Inferior parietal cortex (tissue), 1 donor: ENCODE measurements at regions not wholly inside any gene's neighbourhood (a gene's known extent, or its start where the extent isn't known, plus 50 kb on each side); places are given as distances from the start of the nearest gene placed in this dataset.
"Not testable (repeated sequence)": the region's sequence is repeated elsewhere in the genome, so short reads cannot be mapped to it uniquely, and the experiment has no call there.

Source experiments
- DNase-seq: peaks from one replicate; pipeline ENCODE4 v3.0.0-alpha.2; 2016; ENCODE audit errors: extremely low spot score

- no peak for DNase-seq
Measured at GRCh38 chr15:62639906-62640605, 402.5 kb upstream of the TPM1 start.

- DNase-seq, result no peak
Measured at GRCh38 chr15:62641825-62642224, 400.7 kb upstream of the TPM1 start.

- no peak for DNase-seq
Measured at GRCh38 chr15:62643572-62643971, 399.0 kb upstream of the TPM1 start.

- no peak for DNase-seq
Measured at GRCh38 chr15:62644216-62644888, 398.2 kb upstream of the TPM1 start.

- DNase-seq, result no peak
Measured at GRCh38 chr15:62644889-62645742, 397.4 kb upstream of the TPM1 start.

- DNase-seq, result no peak
Measured at GRCh38 chr15:62647202-62647842, 395.2 kb upstream of the TPM1 start.

GRCh38 chr15:62647843-62648505 is 394.6 kb upstream of the TPM1 start:
- no peak for DNase-seq

- no peak for DNase-seq
Measured at GRCh38 chr15:62648954-62649353, 393.6 kb upstream of the TPM1 start.

GRCh38 chr15:62649793-62650420 is 392.6 kb upstream of the TPM1 start:
- peak; percentile 35 for DNase-seq

- no peak for DNase-seq
Measured at GRCh38 chr15:62653122-62653521, 389.4 kb upstream of the TPM1 start.

- no peak for DNase-seq
Measured at GRCh38 chr15:62656071-62656470, 386.5 kb upstream of the TPM1 start.

- not testable (repeated sequence) for DNase-seq
Measured at GRCh38 chr15:62657501-62657900, 385.0 kb upstream of the TPM1 start.

- peak; percentile 21 for DNase-seq
Measured at GRCh38 chr15:62658498-62658897, 384.0 kb upstream of the TPM1 start.

GRCh38 chr15:62663547-62663946 is 379.0 kb upstream of the TPM1 start:
- DNase-seq, result no peak

- no peak for DNase-seq
Measured at GRCh38 chr15:62665449-62665848, 377.1 kb upstream of the TPM1 start.

GRCh38 chr15:62666046-62666445 is 376.5 kb upstream of the TPM1 start:
- DNase-seq, result no peak

GRCh38 chr15:62672268-62672667 is 370.3 kb upstream of the TPM1 start:
- DNase-seq, result no peak

- no peak for DNase-seq
Measured at GRCh38 chr15:62676891-62677290, 365.7 kb upstream of the TPM1 start.

GRCh38 chr15:62681939-62682896 is 360.3 kb upstream of the TPM1 start:
- no peak for DNase-seq

- DNase-seq, result not testable (repeated sequence)
Measured at GRCh38 chr15:62683192-62683591, 359.4 kb upstream of the TPM1 start.
